Renal cortical epithelial cell (primary cell): ENCODE measurements at regions not wholly inside any gene's neighbourhood (a gene's known extent, or its start where the extent isn't known, plus 50 kb on each side); places are given as distances from the start of the nearest gene placed in this dataset.

Experiments used
- DNase-seq: peaks from one replicate; pipeline ENCODE4 v3.0.0-alpha.2; 2011; ENCODE audit warnings: low read depth

DNA sequence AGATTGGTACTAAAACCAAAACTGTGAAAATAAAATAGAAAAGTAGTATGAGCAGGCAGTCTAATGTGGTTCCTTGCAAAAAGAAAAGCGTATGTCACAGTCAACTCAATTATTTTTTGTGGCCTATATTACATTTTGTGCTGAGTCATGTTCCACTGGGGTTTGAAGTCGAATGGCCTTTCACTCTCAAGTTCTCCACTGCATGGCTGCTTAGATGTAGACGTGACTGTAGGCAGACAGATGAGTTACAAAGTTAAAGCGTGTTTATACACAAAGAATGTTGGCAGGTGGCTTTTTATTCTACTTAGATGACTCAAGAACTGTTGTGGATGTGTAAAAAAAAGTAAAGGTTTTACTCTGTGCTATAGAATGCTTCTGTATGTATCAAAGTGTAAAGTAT, 133.9 kb downstream of the SLITRK6 start:
- DNase-seq, result peak; percentile 1

GRCh38 chr13:85663856-85664255, 135.4 kb downstream of the SLITRK6 start:
- no peak for DNase-seq

DNA sequence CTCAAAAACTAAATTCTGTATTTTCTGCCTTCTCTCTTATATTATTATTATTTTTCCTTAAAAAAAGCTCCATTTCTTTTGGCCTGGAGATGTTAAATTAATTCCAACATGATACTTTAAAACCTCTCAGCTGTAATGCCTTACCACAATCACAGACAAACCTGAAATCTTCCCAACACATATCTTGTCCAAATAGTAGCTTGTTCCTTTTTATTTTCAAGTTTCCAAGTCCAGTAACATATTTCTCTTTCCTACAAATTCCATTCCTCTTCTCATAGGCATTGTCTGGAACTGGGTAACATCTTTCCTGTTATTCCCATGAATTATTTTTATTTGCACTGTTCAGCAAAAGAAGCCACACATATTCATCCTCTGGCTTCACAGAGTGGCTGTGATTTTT, 137.0 kb downstream of the SLITRK6 start:
- no peak for DNase-seq

GRCh38 chr13:85661675-85662074, 137.5 kb downstream of the SLITRK6 start:
- DNase-seq, result no peak

DNA sequence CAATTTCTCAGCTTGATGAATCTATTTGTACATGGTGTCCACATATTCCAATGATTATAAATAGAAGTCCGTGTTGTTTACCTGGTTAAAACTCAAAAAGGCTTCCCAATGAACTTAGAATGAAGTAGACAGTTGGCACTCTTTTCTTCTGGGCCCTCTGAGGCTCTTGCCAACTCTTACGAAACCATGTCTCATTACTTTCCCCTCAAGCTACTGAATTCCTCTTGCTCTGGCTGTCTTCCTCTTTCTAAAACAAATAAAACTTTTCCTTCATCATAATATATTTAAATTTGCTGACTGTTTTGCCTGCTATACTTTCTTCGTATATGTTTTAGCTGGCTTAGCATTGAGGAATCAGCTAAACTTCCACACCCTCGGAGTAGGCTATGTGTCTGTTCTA, 139.7 kb downstream of the SLITRK6 start:
- DNase-seq, result no peak

DNA sequence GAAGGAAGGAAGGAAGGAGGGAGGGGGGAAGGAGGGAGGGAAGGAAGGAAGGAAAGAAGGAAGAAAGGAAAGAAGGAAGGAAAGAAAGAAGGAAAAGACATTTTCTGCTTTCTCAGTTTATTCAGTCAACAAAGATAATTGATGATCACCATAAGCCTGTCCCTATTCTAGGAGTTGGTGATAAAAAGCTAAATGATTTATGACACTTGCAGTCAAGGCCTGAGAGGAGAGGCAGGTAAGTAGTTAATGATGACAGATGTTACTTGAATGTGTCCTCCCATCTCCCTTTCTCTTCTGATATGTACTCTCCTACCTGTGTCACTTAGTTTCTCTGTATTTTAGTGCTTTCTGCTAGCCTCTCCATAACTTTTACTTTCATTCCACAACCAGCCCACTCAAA, 141.3 kb downstream of the SLITRK6 start:
- DNase-seq, result no peak

DNA sequence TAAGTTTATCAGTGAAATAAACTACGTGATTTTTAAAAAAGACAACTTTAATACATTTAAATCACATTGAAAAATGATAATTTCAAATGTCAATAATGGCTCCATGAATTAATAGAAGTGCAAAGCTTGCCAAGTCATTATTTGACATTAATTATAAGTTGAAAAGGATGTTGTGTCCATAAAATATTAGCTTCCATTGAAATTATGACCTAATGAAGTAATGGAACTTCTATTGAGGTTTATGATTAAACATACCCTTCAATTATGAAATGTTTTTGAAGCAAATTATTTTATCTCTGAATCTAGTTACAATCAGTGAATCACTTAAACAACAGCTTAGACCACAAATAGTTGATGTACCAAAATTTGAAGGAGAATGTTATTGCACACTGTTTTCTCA, 144.2 kb downstream of the SLITRK6 start:
- no peak for DNase-seq

GRCh38 chr13:85654227-85654626, 145.0 kb downstream of the SLITRK6 start:
- DNase-seq, result no peak

DNA sequence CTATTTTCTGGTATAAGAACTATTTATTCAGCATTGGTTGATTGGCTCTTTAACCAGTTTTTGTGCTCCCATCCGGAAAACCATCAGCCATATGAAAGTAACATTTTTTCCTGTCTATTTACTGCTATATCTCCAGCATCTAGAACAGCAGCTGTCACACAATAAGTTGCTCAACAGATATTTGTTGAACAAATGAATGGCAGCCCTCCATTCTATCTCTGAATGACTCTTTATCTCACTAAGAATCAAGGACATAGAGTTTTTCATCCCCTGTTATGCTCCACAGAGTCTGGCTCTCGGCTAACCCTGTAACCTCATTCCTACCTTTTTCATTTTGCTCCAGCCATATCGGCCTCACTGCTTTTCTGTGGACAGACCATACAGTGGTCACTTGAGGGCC, 145.5 kb downstream of the SLITRK6 start:
- no peak for DNase-seq

DNA sequence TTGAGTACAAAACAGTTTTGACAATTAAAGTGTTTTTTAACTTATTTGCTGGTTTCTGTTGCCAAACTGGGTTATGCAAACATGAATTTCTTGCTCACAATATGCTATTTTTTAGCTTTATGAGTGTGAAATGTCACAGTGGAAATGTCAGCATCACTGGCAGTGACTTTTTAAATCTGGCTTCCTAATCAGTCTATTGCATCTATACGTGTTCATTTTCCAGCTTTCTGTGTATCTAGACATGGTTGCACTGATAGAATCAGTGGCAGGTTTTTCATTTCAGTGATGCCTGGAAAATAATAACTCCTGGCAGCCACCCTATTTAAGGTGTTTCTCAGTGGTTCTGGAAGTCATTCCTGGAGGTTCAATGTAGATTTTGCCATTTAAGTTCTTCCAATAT, 146.7 kb downstream of the SLITRK6 start:
- no peak for DNase-seq

- no peak for DNase-seq
These were observed 147.8 kb downstream of the SLITRK6 start for GRCh38 chr13:85651440-85651839.

DNA sequence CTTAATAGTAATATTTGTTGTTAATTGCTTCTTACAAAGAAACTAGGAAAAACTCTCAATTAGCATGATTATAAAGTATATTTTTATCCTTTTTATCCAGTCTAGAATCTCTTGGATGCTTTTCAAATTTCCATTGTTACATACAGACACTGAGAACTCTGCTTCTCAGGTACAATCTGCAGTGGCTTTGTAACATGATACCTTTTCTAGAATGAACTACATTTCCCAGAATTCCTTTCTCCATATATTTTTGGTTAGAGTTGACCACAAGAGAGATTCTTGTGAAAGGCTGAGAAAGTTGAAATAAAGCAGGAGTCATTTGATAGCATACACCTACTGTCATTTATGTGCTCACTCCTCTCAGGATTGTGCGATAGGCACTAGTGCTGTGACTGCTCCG, 148.6 kb downstream of the SLITRK6 start:
- DNase-seq, result no peak

DNA sequence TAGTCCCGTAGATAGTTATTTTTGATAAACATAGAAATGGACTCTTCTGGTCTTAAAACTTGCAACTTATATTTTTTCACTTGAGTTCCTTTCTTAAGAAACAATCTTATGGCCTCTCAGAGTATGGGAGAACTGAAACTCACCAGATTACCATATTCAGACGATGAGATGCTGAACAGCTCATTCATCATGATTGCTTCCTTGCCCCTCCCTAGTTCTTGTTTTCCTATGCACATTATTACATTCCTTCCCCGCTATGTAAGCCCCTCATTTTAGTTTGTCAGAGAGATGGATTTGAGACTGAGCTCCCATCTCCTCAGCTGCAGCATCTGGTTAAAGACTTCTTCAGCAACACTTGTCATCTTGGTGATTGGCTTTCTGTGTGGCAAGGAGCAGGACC, 158.5 kb downstream of the SLITRK6 start:
- no peak for DNase-seq

DNA sequence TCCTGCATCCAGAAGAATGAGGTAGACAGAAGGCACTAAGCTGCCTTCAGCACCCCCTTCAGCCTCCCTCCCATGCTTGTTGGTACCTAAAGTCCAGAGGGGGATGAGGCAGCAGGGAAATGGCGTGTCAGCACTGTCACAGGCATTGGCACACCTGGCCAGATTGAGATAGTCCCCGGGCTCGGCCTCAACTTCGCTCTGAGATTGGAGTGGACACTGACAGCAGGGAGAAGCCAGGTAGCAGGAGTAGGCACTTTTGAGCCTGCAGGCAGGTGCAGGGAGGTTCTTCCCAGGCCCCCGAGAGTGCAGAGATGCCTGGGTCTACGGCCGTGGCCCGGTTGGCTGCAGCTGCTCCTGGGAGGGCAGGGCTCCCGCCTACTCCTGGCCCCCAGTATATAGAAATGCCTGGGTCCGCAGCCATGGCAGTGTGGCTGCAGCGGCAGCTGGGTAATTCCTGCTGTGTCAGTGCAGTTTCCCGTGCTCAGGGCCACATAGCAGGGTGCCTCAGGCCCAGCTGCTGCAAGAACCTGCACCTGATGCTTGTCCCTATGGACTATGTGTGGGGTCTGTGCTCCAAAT, 160.3 kb downstream of the SLITRK6 start:
- DNase-seq, result no peak

- no peak for DNase-seq
These were observed 161.0 kb downstream of the SLITRK6 start for GRCh38 chr13:85638265-85638664.

GRCh38 chr13:85632526-85633195, 166.6 kb downstream of the SLITRK6 start:
- no peak for DNase-seq

DNA sequence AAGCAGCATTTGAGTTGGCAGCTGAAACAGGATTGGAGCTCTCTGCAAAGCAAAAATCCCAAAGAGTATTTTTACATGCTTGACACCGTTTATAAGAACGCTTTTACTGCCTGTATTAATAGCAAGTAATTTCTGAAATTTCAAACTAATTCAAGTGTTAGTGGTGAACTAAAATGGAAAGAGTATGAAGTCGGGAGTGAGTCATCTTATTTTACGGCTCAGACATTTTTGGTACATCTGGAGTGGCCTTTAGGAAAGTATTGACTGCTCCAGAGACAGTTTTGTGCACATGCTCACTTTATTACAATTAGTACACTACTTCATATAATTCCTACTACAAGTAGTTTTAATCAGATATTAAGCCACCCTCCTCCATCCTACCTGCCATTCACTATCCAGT, 167.4 kb downstream of the SLITRK6 start:
- no peak for DNase-seq

GRCh38 chr13:85626603-85627002, 172.6 kb downstream of the SLITRK6 start:
- DNase-seq, result no peak

DNA sequence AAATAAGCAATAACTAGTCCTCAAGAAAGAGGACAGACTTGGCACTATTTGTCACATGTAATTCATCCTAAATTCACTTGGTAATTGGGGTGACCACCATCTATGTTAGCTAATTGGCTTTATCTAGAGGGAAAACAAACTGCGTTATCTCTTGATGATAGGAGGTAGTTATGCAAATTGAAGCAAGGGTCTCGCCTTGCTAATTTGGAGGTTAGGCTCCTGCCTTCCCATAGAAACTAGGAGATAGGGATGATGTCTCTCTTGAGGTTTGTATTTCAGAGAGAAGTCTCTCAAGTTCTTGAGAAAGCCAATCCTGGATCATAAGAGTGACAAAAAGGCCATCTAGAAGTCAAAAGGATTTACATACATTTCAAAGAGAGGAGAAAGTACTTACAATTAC, 179.9 kb downstream of the SLITRK6 start:
- no peak for DNase-seq

DNA sequence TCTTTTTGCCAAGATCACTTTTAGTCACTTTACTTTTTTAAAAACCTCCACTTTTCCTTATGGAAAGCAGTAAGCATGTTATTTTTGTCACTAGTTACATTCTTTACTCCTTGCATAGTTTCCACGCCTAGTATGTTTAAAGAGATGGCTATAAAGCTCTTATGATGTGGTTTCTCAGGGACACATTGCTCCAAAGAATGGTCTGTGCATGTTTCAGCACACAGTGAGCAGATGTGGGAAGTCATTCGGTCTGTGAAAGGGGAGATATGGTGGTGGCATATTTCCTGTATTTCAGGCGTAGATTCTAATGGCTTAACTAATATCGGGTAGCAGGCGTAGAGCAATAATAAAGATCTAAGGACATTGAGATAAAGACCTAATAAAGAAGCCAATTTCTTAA, 180.7 kb downstream of the SLITRK6 start:
- DNase-seq, result no peak

DNA sequence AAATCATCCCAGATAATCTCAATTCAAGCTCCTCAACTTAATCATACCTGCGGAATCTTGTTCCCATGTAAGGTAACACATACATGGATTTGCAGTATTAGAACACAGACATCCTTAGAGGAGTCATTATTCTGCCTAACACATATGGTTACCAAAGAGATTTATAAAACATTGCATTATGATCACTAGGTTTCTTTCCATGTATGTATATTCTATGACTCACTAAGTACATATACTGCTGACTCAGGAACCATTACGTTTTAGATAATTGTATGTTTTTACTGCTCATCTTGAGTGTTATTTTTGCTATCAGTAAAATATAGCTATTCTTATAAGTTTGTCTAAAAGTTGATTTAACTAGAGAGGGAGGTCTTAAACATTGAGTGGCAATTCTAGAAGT, 182.9 kb downstream of the SLITRK6 start:
- no peak for DNase-seq

- DNase-seq, result no peak
These were observed 184.2 kb downstream of the SLITRK6 start for GRCh38 chr13:85615031-85615430.

DNA sequence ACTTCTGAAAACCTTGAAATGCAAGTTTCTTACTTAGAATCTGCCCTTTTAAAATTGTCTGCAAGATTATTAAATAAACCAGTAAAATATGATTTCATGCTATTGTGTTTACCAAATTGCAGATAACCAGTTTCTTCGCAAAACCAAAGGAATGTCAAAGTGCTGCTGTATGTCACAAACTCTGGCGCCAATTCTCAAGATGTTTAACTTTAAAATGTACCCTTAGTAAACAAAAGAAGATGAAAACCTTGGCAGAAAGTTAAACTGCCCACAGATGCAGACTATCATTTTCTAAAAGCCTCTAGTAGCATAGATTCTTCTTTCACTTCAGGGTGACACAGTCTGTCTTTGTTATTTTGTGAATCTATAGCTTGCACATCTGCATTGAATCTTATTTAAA, 189.2 kb downstream of the SLITRK6 start:
- no peak for DNase-seq

DNA sequence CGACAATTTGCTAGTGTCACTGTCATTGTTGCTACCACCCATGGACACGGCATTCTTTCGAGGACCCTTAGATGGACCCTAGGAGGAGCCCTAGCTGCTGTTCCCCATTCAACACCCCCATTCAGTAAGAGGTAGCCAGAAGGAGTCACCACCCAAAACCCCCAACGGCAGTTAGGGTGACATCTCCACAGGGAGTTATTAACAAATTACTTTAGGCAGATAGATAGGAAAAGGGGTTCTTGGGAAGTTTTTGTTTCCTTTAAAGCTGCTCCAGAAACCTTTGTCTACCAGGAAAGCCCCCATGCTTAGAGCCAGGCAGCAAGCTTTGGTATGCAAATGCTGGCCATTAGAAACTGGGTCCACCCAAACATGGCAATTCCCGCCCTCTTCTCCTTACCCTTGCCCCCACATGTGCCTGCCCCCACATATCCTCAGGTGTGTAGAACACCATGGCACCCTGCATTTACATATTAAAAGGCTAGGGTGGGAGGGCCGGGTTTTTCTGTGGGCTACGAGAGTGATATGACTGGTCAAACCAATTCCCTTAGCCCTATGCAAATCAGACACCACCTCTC, 190.9 kb downstream of the SLITRK6 start:
- DNase-seq, result no peak
